ENCODE measurements at regions not wholly inside any gene's neighbourhood (a gene's known extent, or its start where the extent isn't known, plus 50 kb on each side); places are given as distances from the start of the nearest gene placed in this dataset.

DNA sequence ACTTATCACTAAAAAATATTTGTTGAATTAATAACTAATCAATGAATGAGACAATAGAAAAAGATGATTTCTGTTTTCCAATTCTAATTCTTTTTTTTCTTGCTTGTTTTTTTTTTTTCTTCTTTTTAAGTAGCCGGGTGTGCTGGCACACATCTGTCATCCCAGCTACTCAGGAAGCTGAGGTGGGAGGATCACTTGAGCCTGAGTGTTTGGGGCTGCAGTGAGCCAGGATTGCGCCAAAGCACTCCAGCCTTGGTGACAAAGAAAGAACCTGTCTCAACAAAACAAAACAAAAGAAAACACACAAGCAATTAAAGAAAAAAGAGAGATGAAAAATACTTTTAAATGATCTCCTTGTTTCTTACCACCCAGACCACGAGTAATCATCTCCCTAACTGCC is 1109.3 kb downstream of the REEP3 start:
- no peak for DNase-seq (ENCODE audit: low read depth)
- H3K4me3 ChIP-seq (ENCODE audit: control insufficient read depth, low read depth, low read length), result no peak overlapping the region
- TF ChIP-seq CTCF (IDR thresholded peaks at IDR 0.05; ENCODE audit: control insufficient read depth, insufficient read depth, low read depth, low read length, missing control alignments), result no peak

DNA sequence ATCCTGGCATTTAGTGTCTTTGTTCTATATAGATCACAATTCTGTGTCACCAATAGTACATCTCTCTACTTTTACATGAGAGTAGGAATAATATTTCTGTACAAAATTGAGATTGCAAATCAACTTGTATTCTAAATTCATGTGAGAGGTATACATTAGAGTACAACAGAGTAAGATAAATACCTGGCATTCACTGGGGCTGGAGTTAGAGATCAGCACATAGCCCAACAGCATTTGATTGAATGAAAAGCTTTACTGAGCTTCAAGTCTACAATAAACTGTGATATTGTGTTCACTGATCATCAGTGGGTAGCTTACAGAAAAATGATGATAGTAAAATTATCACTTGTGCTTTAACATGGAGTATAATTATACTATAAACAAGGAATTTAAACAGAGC is 1114.7 kb downstream of the REEP3 start:
- no peak for TF ChIP-seq CTCF (IDR thresholded peaks at IDR 0.05; ENCODE audit: control insufficient read depth, insufficient read depth, low read depth, low read length, missing control alignments)
- H3K4me3 ChIP-seq (ENCODE audit: control insufficient read depth, low read depth, low read length), result no peak overlapping the region
- no peak for DNase-seq (ENCODE audit: low read depth)

- H3K4me3 ChIP-seq (ENCODE audit: control insufficient read depth, low read depth, low read length), result no peak overlapping the region
- TF ChIP-seq CTCF (IDR thresholded peaks at IDR 0.05; ENCODE audit: control insufficient read depth, insufficient read depth, low read depth, low read length, missing control alignments), result no peak
- no peak for DNase-seq (ENCODE audit: low read depth)
Observed at GRCh38 chr10:64636461-64636860, 1115.3 kb downstream of the REEP3 start.

DNA sequence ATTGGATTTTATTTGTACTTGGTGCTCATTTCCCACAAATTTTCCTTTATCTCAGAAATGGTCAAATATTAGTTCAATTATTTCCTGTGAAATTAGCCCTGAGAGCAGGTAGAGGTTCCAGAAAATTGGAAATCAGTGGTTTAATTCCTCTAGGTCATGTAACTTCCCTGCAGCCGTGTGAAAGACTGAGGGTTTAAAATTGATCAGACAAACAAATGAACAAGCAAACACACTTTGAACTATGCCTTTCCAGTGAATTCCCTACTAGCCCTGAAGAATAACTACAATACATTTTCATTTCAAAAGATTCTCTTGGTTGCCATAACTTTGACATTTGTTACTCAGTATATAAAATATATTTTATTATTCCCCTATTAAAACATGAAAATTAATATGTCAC is 1116.7 kb downstream of the REEP3 start:
- TF ChIP-seq CTCF (IDR thresholded peaks at IDR 0.05; ENCODE audit: control insufficient read depth, insufficient read depth, low read depth, low read length, missing control alignments), result no peak
- no peak for DNase-seq (ENCODE audit: low read depth)

GRCh38 chr10:64648915-64649314 is 1127.7 kb downstream of the REEP3 start:
- DNase-seq (ENCODE audit: low read depth), result no peak
- no peak overlapping the region for H3K4me3 ChIP-seq (ENCODE audit: control insufficient read depth, low read depth, low read length)
- no peak for TF ChIP-seq CTCF (IDR thresholded peaks at IDR 0.05; ENCODE audit: control insufficient read depth, insufficient read depth, low read depth, low read length, missing control alignments)

More for the DNA sequence above, 1116.7 kb downstream of the REEP3 start:
- no peak overlapping the region for H3K4me3 ChIP-seq (ENCODE audit: control insufficient read depth, low read depth, low read length)

GRCh38 chr10:64658528-64658927 is 1137.3 kb downstream of the REEP3 start:
- no peak for TF ChIP-seq CTCF (IDR thresholded peaks at IDR 0.05; ENCODE audit: control insufficient read depth, insufficient read depth, low read depth, low read length, missing control alignments)
- no peak for DNase-seq (ENCODE audit: low read depth)
- H3K4me3 ChIP-seq (ENCODE audit: control insufficient read depth, low read depth, low read length), result no peak overlapping the region

GRCh38 chr10:64659311-64659710 is 1138.1 kb downstream of the REEP3 start:
- no peak for TF ChIP-seq CTCF (IDR thresholded peaks at IDR 0.05; ENCODE audit: control insufficient read depth, insufficient read depth, low read depth, low read length, missing control alignments)
- DNase-seq (ENCODE audit: low read depth), result no peak
- H3K4me3 ChIP-seq (ENCODE audit: control insufficient read depth, low read depth, low read length), result no peak overlapping the region

All from AG09309 (cell line).